Progenitor cell of endocrine pancreas (in vitro differentiated cells): ENCODE measurements at regions not wholly inside any gene's neighbourhood (a gene's known extent, or its start where the extent isn't known, plus 50 kb on each side); places are given as distances from the start of the nearest gene placed in this dataset.

Experiments used
- DNase-seq: peaks from one replicate; pipeline ENCODE4 v3.0.0; 2021; ENCODE audit warnings: low spot score; ENCODE audit not compliant: unreplicated experiment
- H3K27ac Mint-ChIP-seq: 2 replicates; pipeline ENCODE4 v1.8.0; 2021; ENCODE audit warnings: mild to moderate bottlenecking, moderate library complexity, mixed read lengths
- H3K27me3 Mint-ChIP-seq: 2 replicates; pipeline ENCODE4 v1.8.0; 2021; ENCODE audit warnings: mixed read lengths
- H3K36me3 Mint-ChIP-seq: 2 replicates; pipeline ENCODE4 v1.8.0; 2022; ENCODE audit warnings: mixed read lengths; ENCODE audit not compliant: insufficient read depth
- H3K4me1 Mint-ChIP-seq: 2 replicates; pipeline ENCODE4 v1.8.0; 2021; ENCODE audit warnings: low read depth, mixed read lengths
- H3K4me3 Mint-ChIP-seq: 2 replicates; pipeline ENCODE4 v1.8.0; 2021; ENCODE audit warnings: low read depth, mild to moderate bottlenecking, moderate library complexity, mixed read lengths
- H3K9me3 Mint-ChIP-seq: 2 replicates; pipeline ENCODE4 v1.8.0; 2021; ENCODE audit warnings: low read depth, mixed read lengths
- TF ChIP-seq, protein P1 (sequence below): fragments of 200-600 bp; sonication (generic); IDR thresholded peaks from one replicate; pipeline ENCODE4 v1.5.0; 2021; ENCODE audit warnings: antibody characterized with exemption, mild to moderate bottlenecking; ENCODE audit not compliant: unreplicated experiment

DNA sequence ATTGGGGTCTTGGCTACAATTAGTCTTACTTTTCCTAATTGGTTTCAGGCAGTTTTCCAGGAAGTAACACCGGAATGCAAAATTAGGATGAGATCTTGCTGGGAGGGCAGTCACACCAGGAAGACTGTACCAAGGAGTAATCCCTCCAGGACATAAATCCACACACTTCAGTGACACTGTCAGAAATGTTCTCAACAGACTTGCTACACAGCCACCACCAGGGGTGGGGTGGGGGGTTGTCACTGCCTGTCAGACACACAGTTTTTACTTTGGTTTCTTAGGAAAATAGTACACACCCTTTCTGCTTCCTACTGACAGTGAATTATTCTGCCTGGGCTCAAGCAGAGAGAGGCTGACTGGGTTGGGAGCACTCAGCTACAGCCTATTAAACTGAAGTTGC lies 102.9 kb upstream of the CCDC196 start:
- TF ChIP-seq, protein P1, sequence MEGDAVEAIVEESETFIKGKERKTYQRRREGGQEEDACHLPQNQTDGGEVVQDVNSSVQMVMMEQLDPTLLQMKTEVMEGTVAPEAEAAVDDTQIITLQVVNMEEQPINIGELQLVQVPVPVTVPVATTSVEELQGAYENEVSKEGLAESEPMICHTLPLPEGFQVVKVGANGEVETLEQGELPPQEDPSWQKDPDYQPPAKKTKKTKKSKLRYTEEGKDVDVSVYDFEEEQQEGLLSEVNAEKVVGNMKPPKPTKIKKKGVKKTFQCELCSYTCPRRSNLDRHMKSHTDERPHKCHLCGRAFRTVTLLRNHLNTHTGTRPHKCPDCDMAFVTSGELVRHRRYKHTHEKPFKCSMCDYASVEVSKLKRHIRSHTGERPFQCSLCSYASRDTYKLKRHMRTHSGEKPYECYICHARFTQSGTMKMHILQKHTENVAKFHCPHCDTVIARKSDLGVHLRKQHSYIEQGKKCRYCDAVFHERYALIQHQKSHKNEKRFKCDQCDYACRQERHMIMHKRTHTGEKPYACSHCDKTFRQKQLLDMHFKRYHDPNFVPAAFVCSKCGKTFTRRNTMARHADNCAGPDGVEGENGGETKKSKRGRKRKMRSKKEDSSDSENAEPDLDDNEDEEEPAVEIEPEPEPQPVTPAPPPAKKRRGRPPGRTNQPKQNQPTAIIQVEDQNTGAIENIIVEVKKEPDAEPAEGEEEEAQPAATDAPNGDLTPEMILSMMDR: no peak
- no peak overlapping the region for H3K27ac Mint-ChIP-seq
- H3K36me3 Mint-ChIP-seq: no peaks in the 10 kb centered on the region
- no peak for DNase-seq
- peaks cover 9% of the 10 kb centered on the region for H3K4me1 Mint-ChIP-seq
- peaks cover 3% of the 10 kb centered on the region for H3K27me3 Mint-ChIP-seq
- no peaks in the 10 kb centered on the region for H3K9me3 Mint-ChIP-seq
- no peak overlapping the region for H3K4me3 Mint-ChIP-seq

- no peak overlapping the region for H3K4me3 Mint-ChIP-seq
- peaks cover 3% of the 10 kb centered on the region for H3K27me3 Mint-ChIP-seq
- TF ChIP-seq, protein P1: no peak
- peaks cover 7% of the 10 kb centered on the region for H3K4me1 Mint-ChIP-seq
- H3K36me3 Mint-ChIP-seq: no peaks in the 10 kb centered on the region
- DNase-seq: no peak
- H3K9me3 Mint-ChIP-seq: no peaks in the 10 kb centered on the region
- H3K27ac Mint-ChIP-seq: no peak overlapping the region
These were observed 102.4 kb upstream of the CCDC196 start for GRCh38 chr14:66383771-66384170.

GRCh38 chr14:66388516-66388915 lies 97.7 kb upstream of the CCDC196 start:
- TF ChIP-seq, protein P1: no peak
- Mint-ChIP-seq H3K9me3 (no peaks in the 10 kb centered on the region), H3K4me1 (no peaks in the 10 kb centered on the region), H3K27ac (no peak overlapping the region), H3K27me3 (peaks cover 6% of the 10 kb centered on the region), H3K4me3 (no peak overlapping the region), H3K36me3 (no peaks in the 10 kb centered on the region)
- DNase-seq: no peak

GRCh38 chr14:66389481-66389880 lies 96.7 kb upstream of the CCDC196 start:
- no peak overlapping the region for H3K4me3 Mint-ChIP-seq
- no peak for DNase-seq
- no peaks in the 10 kb centered on the region for H3K4me1 Mint-ChIP-seq
- no peaks in the 10 kb centered on the region for H3K36me3 Mint-ChIP-seq
- no peaks in the 10 kb centered on the region for H3K9me3 Mint-ChIP-seq
- peaks cover 6% of the 10 kb centered on the region for H3K27me3 Mint-ChIP-seq
- TF ChIP-seq, protein P1: no peak
- no peak overlapping the region for H3K27ac Mint-ChIP-seq

GRCh38 chr14:66395300-66395699 lies 90.9 kb upstream of the CCDC196 start:
- Mint-ChIP-seq H3K4me1 (no peaks in the 10 kb centered on the region), H3K27ac (no peak overlapping the region), H3K36me3 (no peaks in the 10 kb centered on the region), H3K9me3 (no peaks in the 10 kb centered on the region), H3K4me3 (no peak overlapping the region), H3K27me3 (peaks cover 6% of the 10 kb centered on the region)
- DNase-seq: no peak
- TF ChIP-seq, protein P1: no peak
